Esophagus muscularis mucosa (tissue), 4 donors: ENCODE measurements at regions not wholly inside any gene's neighbourhood (a gene's known extent, or its start where the extent isn't known, plus 50 kb on each side); places are given as distances from the start of the nearest gene placed in this dataset.

Experiments used
- DNase-seq: peaks from one replicate; pipeline ENCODE4 v3.0.0-alpha.2; 2017; ENCODE audit errors: extremely low spot score
- H3K27ac ChIP-seq, 4 donors: fragments of 200-600 bp; sonication (generic); replicated peaks in 1 of 4; 1 replicate in 3 of 4; 2 replicates in 1 of 4; pipeline ENCODE4 v1.5.1; 2016 to 2019; ENCODE audit warnings: mild to moderate bottlenecking in 1 of 4
- H3K27me3 ChIP-seq, 4 donors: fragments of 200-600 bp; sonication (generic); one replicate each; pipeline versions ENCODE4 v1.5.1 to v1.6.0; 2016 to 2019
- H3K36me3 ChIP-seq, 4 donors: fragments of 200-600 bp; sonication (generic); one replicate each; pipeline ENCODE4 v1.5.1; 2016 to 2019
- H3K4me1 ChIP-seq, 4 donors: fragments of 200-600 bp; sonication (generic); one replicate each; pipeline ENCODE4 v1.5.1; 2016 to 2019
- H3K4me3 ChIP-seq, 4 donors: fragments of 200-600 bp; sonication (generic); 1 replicate in 2 of 4; 2 replicates in 2 of 4; pipeline ENCODE4 v1.5.1; 2016 to 2019; ENCODE audit warnings: mild to moderate bottlenecking in 4 of 4, moderate library complexity in 1 of 4
- H3K9me3 ChIP-seq, 4 donors: fragments of 200-600 bp; sonication (generic); 1 replicate in 3 of 4; 2 replicates in 1 of 4; pipeline ENCODE4 v1.5.1; 2016 to 2019
- EP300 ChIP-seq: sonication (generic); formaldehyde crosslinking; IDR thresholded peaks from one replicate; pipeline ENCODE4 v1.6.1; 2017; ENCODE audit warnings: antibody characterized with exemption
- POLR2A ChIP-seq: fragments of 450-650 bp; IDR thresholded peaks from one replicate; pipeline ENCODE4 v1.6.1; 2017; ENCODE audit warnings: antibody characterized with exemption, moderate library complexity, mild to moderate bottlenecking, low read depth
- POLR2AphosphoS5 ChIP-seq, 2 donors: sonication (generic); formaldehyde crosslinking; IDR thresholded peaks; one replicate each; pipeline ENCODE4 v1.6.1; 2017; ENCODE audit warnings: antibody characterized with exemption in 2 of 2
- WGBS: methylation state at CpG from one replicate; pipeline ENCODE4 v1.1.5; 2018; 5-methylcytosine and 5-hydroxymethylcytosine counted together
- intact Hi-C: fragments of 100-400 bp; cut with DNase I; formaldehyde crosslinking; loops from one replicate; pipeline ENCODE4 v1.15.1; 2023
- TF ChIP-seq, protein P1 (sequence below), 3 experiments: fragments of 200-600 bp in 2 of 3; fragments of 450-650 bp in 1 of 3; sonication (generic) in 2 of 3; IDR thresholded peaks; one replicate each; pipeline ENCODE4 v1.5.1; 2017 to 2019; ENCODE audit warnings: antibody characterized with exemption in 3 of 3, mild to moderate bottlenecking in 2 of 3, moderate library complexity in 1 of 3

GRCh38 chr1:201769072-201769471 lies 59.9 kb upstream of the IPO9 start:
- Histone ChIP-seq H3K4me1 (peaks cover 0 to 48% (median 14%) of the 10 kb centered on the region in 4 donors), H3K36me3 (no peaks in the 10 kb centered on the region), H3K9me3 (peaks cover 0 to 17% (median 0%) of the 10 kb centered on the region in 4 donors), H3K27me3 (no peaks in the 10 kb centered on the region), H3K27ac (no peak overlapping the region), H3K4me3 (no peak overlapping the region)
- 94% methylated on average over 2 of the region's 2 CpGs for WGBS
- intact Hi-C loops: no loop called here
- no peak for TF ChIP-seq POLR2AphosphoS5 (IDR thresholded peaks at IDR 0.05)
- TF ChIP-seq, protein P1, sequence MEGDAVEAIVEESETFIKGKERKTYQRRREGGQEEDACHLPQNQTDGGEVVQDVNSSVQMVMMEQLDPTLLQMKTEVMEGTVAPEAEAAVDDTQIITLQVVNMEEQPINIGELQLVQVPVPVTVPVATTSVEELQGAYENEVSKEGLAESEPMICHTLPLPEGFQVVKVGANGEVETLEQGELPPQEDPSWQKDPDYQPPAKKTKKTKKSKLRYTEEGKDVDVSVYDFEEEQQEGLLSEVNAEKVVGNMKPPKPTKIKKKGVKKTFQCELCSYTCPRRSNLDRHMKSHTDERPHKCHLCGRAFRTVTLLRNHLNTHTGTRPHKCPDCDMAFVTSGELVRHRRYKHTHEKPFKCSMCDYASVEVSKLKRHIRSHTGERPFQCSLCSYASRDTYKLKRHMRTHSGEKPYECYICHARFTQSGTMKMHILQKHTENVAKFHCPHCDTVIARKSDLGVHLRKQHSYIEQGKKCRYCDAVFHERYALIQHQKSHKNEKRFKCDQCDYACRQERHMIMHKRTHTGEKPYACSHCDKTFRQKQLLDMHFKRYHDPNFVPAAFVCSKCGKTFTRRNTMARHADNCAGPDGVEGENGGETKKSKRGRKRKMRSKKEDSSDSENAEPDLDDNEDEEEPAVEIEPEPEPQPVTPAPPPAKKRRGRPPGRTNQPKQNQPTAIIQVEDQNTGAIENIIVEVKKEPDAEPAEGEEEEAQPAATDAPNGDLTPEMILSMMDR (IDR thresholded peaks at IDR 0.05): no peak
- TF ChIP-seq POLR2A: no peak
- TF ChIP-seq EP300: no peak
- DNase-seq: no peak

DNA sequence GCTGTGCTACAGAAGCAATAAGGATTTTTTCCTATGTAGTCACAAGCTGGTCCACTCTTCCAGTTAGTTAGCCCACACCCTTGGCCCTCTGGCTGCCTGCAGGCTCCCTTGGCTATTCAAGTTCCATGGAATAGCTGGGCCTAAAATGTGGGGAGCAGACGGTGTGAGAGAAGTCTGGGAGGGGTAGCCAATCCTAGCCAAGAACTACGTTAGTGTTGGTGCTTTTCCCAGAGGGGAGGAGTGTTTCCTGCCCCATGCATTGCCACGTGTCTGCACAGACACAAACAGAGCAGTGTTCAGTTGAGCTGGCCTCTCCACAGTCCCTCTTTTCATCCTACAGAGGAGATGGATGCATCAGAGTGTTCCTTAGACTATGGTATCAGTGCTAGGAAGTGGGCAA lies 59.0 kb upstream of the IPO9 start:
- TF ChIP-seq, protein P1 (IDR thresholded peaks at IDR 0.05): no peak
- TF ChIP-seq POLR2A (no peak), EP300 (no peak), POLR2AphosphoS5 (IDR thresholded peaks at IDR 0.05) (peak in 1 of 2 donors; percentile 10)

GRCh38 chr1:201771466-201771865 lies 57.5 kb upstream of the IPO9 start:
- TF ChIP-seq POLR2A (no peak), EP300 (no peak), POLR2AphosphoS5 (IDR thresholded peaks at IDR 0.05) (no peak)
- TF ChIP-seq, protein P1 (IDR thresholded peaks at IDR 0.05): no peak
- peaks cover 0 to 54% (median 14%) of the 10 kb centered on the region in 4 donors for H3K4me1 ChIP-seq
- intact Hi-C loops: no loop called here
- DNase-seq: no peak
- no peaks in the 10 kb centered on the region for H3K36me3 ChIP-seq
- WGBS: 98% methylated on average over 2 of the region's 2 CpGs
- H3K9me3 ChIP-seq: peaks cover 0 to 17% (median 0%) of the 10 kb centered on the region in 4 donors
- no peak overlapping the region for H3K4me3 ChIP-seq
- H3K27ac ChIP-seq: no peak overlapping the region
- no peaks in the 10 kb centered on the region for H3K27me3 ChIP-seq

More for the DNA sequence above, 59.0 kb upstream of the IPO9 start:
- 60% methylated on average over 3 of the region's 3 CpGs for WGBS
- H3K36me3 ChIP-seq: no peaks in the 10 kb centered on the region
- DNase-seq: no peak
- intact Hi-C loops: no loop called here
- peaks cover 0 to 47% (median 14%) of the 10 kb centered on the region in 4 donors for H3K4me1 ChIP-seq
- no peak overlapping the region for H3K27ac ChIP-seq
- no peaks in the 10 kb centered on the region for H3K27me3 ChIP-seq
- H3K9me3 ChIP-seq: peaks cover 0 to 17% (median 0%) of the 10 kb centered on the region in 4 donors
- no peak overlapping the region for H3K4me3 ChIP-seq

DNA sequence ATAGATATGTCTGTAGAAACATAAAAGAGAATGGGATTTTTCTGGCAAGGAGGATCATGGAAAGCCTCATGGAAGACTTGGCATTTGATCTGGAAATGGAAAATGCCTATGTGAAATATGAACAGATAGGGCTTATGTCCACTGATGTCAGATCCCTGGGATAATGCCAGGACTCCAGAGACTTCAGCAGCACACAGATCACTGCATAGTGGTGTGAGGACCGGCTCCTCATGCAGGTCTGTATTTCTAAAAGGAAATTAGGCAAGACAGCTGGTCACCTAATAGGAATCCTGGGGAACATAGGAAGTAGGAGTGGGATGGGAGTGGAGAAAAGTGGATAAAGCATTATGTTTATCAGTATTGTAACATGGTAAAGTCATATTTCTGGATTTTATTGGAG lies 56.8 kb upstream of the IPO9 start:
- peaks cover 0 to 17% (median 0%) of the 10 kb centered on the region in 4 donors for H3K9me3 ChIP-seq
- no peaks in the 10 kb centered on the region for H3K27me3 ChIP-seq
- WGBS: 88% methylated on average over 1 of the region's 1 CpG
- no peak for DNase-seq
- H3K36me3 ChIP-seq: no peaks in the 10 kb centered on the region
- TF ChIP-seq POLR2A (no peak), POLR2AphosphoS5 (IDR thresholded peaks at IDR 0.05) (no peak)
- no peak overlapping the region for H3K27ac ChIP-seq
- peaks cover 0 to 51% (median 14%) of the 10 kb centered on the region in 4 donors for H3K4me1 ChIP-seq
- no peak overlapping the region for H3K4me3 ChIP-seq
- intact Hi-C loops: no loop called here

GRCh38 chr1:201773764-201774163 lies 55.2 kb upstream of the IPO9 start:
- Histone ChIP-seq H3K9me3 (peaks cover 0 to 17% (median 0%) of the 10 kb centered on the region in 4 donors), H3K4me1 (peaks cover 8 to 61% (median 19%) of the 10 kb centered on the region in 4 donors), H3K27ac (no peak overlapping the region), H3K4me3 (no peak overlapping the region), H3K27me3 (no peaks in the 10 kb centered on the region), H3K36me3 (no peaks in the 10 kb centered on the region)
- 75% methylated on average over 4 of the region's 4 CpGs for WGBS
- intact Hi-C loops: no loop called here
- TF ChIP-seq POLR2A: no peak
- TF ChIP-seq EP300: no peak
- no peak for TF ChIP-seq POLR2AphosphoS5 (IDR thresholded peaks at IDR 0.05)
- TF ChIP-seq, protein P1 (IDR thresholded peaks at IDR 0.05): no peak
- no peak for DNase-seq
